OCI-LY3 (cell line): ENCODE measurements at regions not wholly inside any gene's neighbourhood (a gene's known extent, or its start where the extent isn't known, plus 50 kb on each side); places are given as distances from the start of the nearest gene placed in this dataset.

Source experiments
- CTCF ChIP-seq: fragments of 200-600, 300-600 bp; sonication (generic); IDR thresholded peaks from 2 replicates; pipeline ENCODE4 v1.5.1; 2014; ENCODE audit warnings: antibody characterized with exemption, low read length, low read depth
- EZH2phosphoT487 ChIP-seq: fragments of 200-600 bp; shearing (Covaris generic); IDR thresholded peaks from 2 replicates; pipeline ENCODE4 v1.6.1; 2018; ENCODE audit warnings: antibody characterized with exemption, mixed run types, low read depth

- no peak for TF ChIP-seq CTCF
- TF ChIP-seq EZH2phosphoT487: no peak
Measured at GRCh38 chr10:100685331-100685730, 60.1 kb upstream of the PAX2 start.
